Body of pancreas (tissue), 4 donors: ENCODE measurements at regions not wholly inside any gene's neighbourhood (a gene's known extent, or its start where the extent isn't known, plus 50 kb on each side); places are given as distances from the start of the nearest gene placed in this dataset.

Experiments used
- POLR2A ChIP-seq, 3 donors: fragments of 450-650 bp; IDR thresholded peaks; one replicate each; pipeline ENCODE4 v1.6.1; 2016; ENCODE audit warnings: antibody characterized with exemption in 3 of 3, mild to moderate bottlenecking in 2 of 3
- TF ChIP-seq, protein P1 (sequence below), 7 experiments: fragments of 450-650 bp in 4 of 7; fragments of 200-600 bp in 3 of 7; sonication (generic) in 3 of 7; IDR thresholded peaks; one replicate each; pipeline ENCODE4 v1.5.1; 2016 to 2019; ENCODE audit warnings: antibody characterized with exemption in 7 of 7

GRCh38 chr12:98408681-98409080 lies 106.7 kb upstream of the TMPO start:
- TF ChIP-seq, protein P1, sequence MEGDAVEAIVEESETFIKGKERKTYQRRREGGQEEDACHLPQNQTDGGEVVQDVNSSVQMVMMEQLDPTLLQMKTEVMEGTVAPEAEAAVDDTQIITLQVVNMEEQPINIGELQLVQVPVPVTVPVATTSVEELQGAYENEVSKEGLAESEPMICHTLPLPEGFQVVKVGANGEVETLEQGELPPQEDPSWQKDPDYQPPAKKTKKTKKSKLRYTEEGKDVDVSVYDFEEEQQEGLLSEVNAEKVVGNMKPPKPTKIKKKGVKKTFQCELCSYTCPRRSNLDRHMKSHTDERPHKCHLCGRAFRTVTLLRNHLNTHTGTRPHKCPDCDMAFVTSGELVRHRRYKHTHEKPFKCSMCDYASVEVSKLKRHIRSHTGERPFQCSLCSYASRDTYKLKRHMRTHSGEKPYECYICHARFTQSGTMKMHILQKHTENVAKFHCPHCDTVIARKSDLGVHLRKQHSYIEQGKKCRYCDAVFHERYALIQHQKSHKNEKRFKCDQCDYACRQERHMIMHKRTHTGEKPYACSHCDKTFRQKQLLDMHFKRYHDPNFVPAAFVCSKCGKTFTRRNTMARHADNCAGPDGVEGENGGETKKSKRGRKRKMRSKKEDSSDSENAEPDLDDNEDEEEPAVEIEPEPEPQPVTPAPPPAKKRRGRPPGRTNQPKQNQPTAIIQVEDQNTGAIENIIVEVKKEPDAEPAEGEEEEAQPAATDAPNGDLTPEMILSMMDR (IDR thresholded peaks at IDR 0.05), result no peak
- no peak for TF ChIP-seq POLR2A (IDR thresholded peaks at IDR 0.05)
